ENCODE measurements at regions not wholly inside any gene's neighbourhood (a gene's known extent, or its start where the extent isn't known, plus 50 kb on each side); places are given as distances from the start of the nearest gene placed in this dataset.

GRCh38 chr14:43896044-43896443, 611.0 kb downstream of the FSCB start:
- TF ChIP-seq FOS (IDR thresholded peaks at IDR 0.05; ENCODE audit: low read depth, low read length) = no peak
- no peak for TF ChIP-seq CTCF (conservative IDR thresholded peaks at IDR 0.05; ENCODE audit: low read depth, low read length)
- TF ChIP-seq CEBPB (IDR thresholded peaks at IDR 0.05; ENCODE audit: low read depth, low read length) = no peak
- TF ChIP-seq USF2 (IDR thresholded peaks at IDR 0.05; ENCODE audit: low read depth, low read length) = no peak
- TF ChIP-seq RAD21 (IDR thresholded peaks at IDR 0.05; ENCODE audit: low read length) = no peak
- TF ChIP-seq POLR2A (IDR thresholded peaks at IDR 0.05; ENCODE audit: low read depth, low read length) = no peak
- TF ChIP-seq ELK1 (IDR thresholded peaks at IDR 0.05; ENCODE audit: borderline replicate concordance, low read depth, low read length) = no peak
- TF ChIP-seq MAZ (IDR thresholded peaks at IDR 0.05; ENCODE audit: borderline replicate concordance, low read depth, low read length) = no peak
- TF ChIP-seq MAFK (IDR thresholded peaks at IDR 0.05; ENCODE audit: low read depth, low read length) = no peak
- TF ChIP-seq SMC3 (IDR thresholded peaks at IDR 0.05; ENCODE audit: low read depth, low read length) = no peak
